HEK293 (cell line): ENCODE measurements at regions not wholly inside any gene's neighbourhood (a gene's known extent, or its start where the extent isn't known, plus 50 kb on each side); places are given as distances from the start of the nearest gene placed in this dataset.

Experiments
- CTCF ChIP-seq: fragments of 450-650 bp; formaldehyde crosslinking; IDR thresholded peaks from 2 replicates; pipeline ENCODE4 v1.5.1; 2016; ENCODE audit warnings: missing biosample characterization, missing genetic modification characterization
- TF ChIP-seq, protein P1 (sequence below): fragments of 450-650 bp; formaldehyde crosslinking; IDR thresholded peaks from 2 replicates; pipeline ENCODE4 v1.5.1; 2016; ENCODE audit warnings: missing biosample characterization, missing genetic modification characterization

- TF ChIP-seq, protein P1, sequence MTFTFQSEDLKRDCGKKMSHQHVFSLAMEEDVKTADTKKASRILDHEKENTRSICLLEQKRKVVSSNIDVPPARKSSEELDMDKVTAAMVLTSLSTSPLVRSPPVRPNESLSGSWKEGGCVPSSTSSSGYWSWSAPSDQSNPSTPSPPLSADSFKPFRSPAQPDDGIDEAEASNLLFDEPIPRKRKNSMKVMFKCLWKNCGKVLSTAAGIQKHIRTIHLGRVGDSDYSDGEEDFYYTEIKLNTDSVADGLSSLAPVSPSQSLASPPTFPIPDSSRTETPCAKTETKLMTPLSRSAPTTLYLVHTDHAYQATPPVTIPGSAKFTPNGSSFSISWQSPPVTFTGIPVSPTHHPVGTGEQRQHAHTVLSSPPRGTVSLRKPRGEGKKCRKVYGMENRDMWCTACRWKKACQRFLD (tag by site-specific recombination) = no peak
- no peak for TF ChIP-seq CTCF (tag by site-specific recombination)
Observed at GRCh38 chr10:53406532-53406931, 633.9 kb upstream of the MBL2 start.
